H9 (cell line): ENCODE measurements at regions not wholly inside any gene's neighbourhood (a gene's known extent, or its start where the extent isn't known, plus 50 kb on each side); places are given as distances from the start of the nearest gene placed in this dataset. TPM values are rescaled to one million over a fixed set of nuclear protein-coding genes. Genes with fewer than 3 reads are reported as not detected.
"Not testable (repeated sequence)": the region's sequence is repeated elsewhere in the genome, so short reads cannot be mapped to it uniquely, and the experiment has no call there.

Source experiments
- DNase-seq: peaks from one replicate; pipeline ENCODE4 v3.0.0-alpha.2; 2017
- H2AFZ ChIP-seq: one replicate; pipeline ENCODE4 v1.6.1; 2013; ENCODE audit warnings: mild to moderate bottlenecking, low read length, control low read depth, moderate library complexity
- H2AK5ac ChIP-seq: 2 replicates; pipeline ENCODE4 v1.6.1; 2013; ENCODE audit warnings: low read length, control low read depth, mixed read lengths; ENCODE audit not compliant: insufficient read length
- H2BK120ac ChIP-seq: one replicate; pipeline ENCODE4 v1.6.1; 2013; ENCODE audit warnings: low read depth, mild to moderate bottlenecking, low read length, control low read depth, inconsistent platforms; ENCODE audit not compliant: poor library complexity, severe bottlenecking
- H2BK12ac ChIP-seq: 2 replicates; pipeline ENCODE4 v1.6.1; 2013; ENCODE audit warnings: low read length, control low read depth, mixed read lengths, low read depth; ENCODE audit not compliant: insufficient read length
- H2BK15ac ChIP-seq: 2 replicates; pipeline ENCODE4 v1.6.1; 2013; ENCODE audit warnings: low read depth, low read length, control low read depth
- H2BK20ac ChIP-seq: one replicate; pipeline ENCODE4 v1.6.1; 2013; ENCODE audit warnings: low read depth, mild to moderate bottlenecking, low read length, control low read depth, inconsistent platforms; ENCODE audit not compliant: poor library complexity, severe bottlenecking
- H2BK5ac ChIP-seq: 2 replicates; pipeline ENCODE4 v1.6.1; 2013; ENCODE audit warnings: low read length, control low read depth, mixed read lengths; ENCODE audit not compliant: insufficient read length
- H3K14ac ChIP-seq: 2 replicates; pipeline ENCODE4 v1.6.1; 2013; ENCODE audit warnings: low read length, control low read depth; ENCODE audit not compliant: insufficient read depth
- H3K18ac ChIP-seq: 2 replicates; pipeline ENCODE4 v1.6.1; 2013; ENCODE audit warnings: low read depth, mild to moderate bottlenecking, mixed read lengths, low read length, control low read depth; ENCODE audit not compliant: insufficient read length
- H3K23ac ChIP-seq: 2 replicates; pipeline ENCODE4 v1.6.1; 2013; ENCODE audit warnings: low read length, control low read depth, mixed read lengths, low read depth; ENCODE audit not compliant: insufficient read length
- H3K23me2 ChIP-seq: 2 replicates; pipeline ENCODE4 v1.6.1; 2013; ENCODE audit warnings: low read depth, mild to moderate bottlenecking, mixed read lengths, low read length, control low read depth; ENCODE audit not compliant: insufficient read length, poor library complexity, severe bottlenecking
- H3K27ac ChIP-seq: 2 replicates; pipeline ENCODE4 v1.5.1; 2013; ENCODE audit warnings: low read length, control low read depth, mixed read lengths, low read depth; ENCODE audit not compliant: insufficient read length
- H3K27me3 ChIP-seq: 2 replicates; pipeline ENCODE4 v1.6.1; 2013; ENCODE audit warnings: low read length, control low read depth, inconsistent platforms; ENCODE audit not compliant: insufficient read depth
- H3K4ac ChIP-seq: 2 replicates; pipeline ENCODE4 v1.6.1; 2013; ENCODE audit warnings: low read depth, mild to moderate bottlenecking, control low read depth, inconsistent platforms, low read length, moderate library complexity
- H3K4me1 ChIP-seq: 2 replicates; pipeline ENCODE4 v1.6.1; 2013; ENCODE audit warnings: low read length, control low read depth, inconsistent platforms; ENCODE audit not compliant: insufficient read depth
- H3K4me2 ChIP-seq: 2 replicates; pipeline ENCODE4 v1.6.1; 2013; ENCODE audit warnings: low read length, control low read depth, mixed read lengths; ENCODE audit not compliant: insufficient read length, insufficient read depth
- H3K56ac ChIP-seq: 2 replicates; pipeline ENCODE4 v1.6.1; 2013; ENCODE audit warnings: low read depth, mild to moderate bottlenecking, mixed read lengths, low read length, control low read depth; ENCODE audit not compliant: insufficient read length
- H3K79me1 ChIP-seq: 2 replicates; pipeline ENCODE4 v1.6.1; 2013; ENCODE audit warnings: low read depth, mild to moderate bottlenecking, moderate library complexity, low read length, control low read depth, inconsistent platforms; ENCODE audit not compliant: insufficient read depth, poor library complexity, severe bottlenecking
- H3K79me2 ChIP-seq: 2 replicates; pipeline ENCODE4 v1.6.1; 2013; ENCODE audit warnings: low read length, control low read depth, inconsistent platforms; ENCODE audit not compliant: insufficient read depth
- H3K9ac ChIP-seq: 2 replicates; pipeline ENCODE4 v1.6.1; 2013; ENCODE audit warnings: low read length, control low read depth, mixed read lengths; ENCODE audit not compliant: insufficient read length; ENCODE audit errors: extremely low read depth
- H3K9me3 ChIP-seq: one replicate; pipeline ENCODE4 v1.6.1; 2013; ENCODE audit warnings: low read depth, low read length, inconsistent platforms; ENCODE audit not compliant: control insufficient read depth
- H3T11ph ChIP-seq: one replicate; pipeline ENCODE4 v1.6.1; 2013; ENCODE audit warnings: mild to moderate bottlenecking, low read length, control low read depth, inconsistent platforms
- H4K20me1 ChIP-seq: one replicate; pipeline ENCODE4 v1.6.1; 2013; ENCODE audit not compliant: control insufficient read depth, insufficient read length, insufficient read depth
- H4K5ac ChIP-seq: 2 replicates; pipeline ENCODE4 v1.6.1; 2013; ENCODE audit warnings: low read depth, mild to moderate bottlenecking, mixed read lengths, low read length, control low read depth; ENCODE audit not compliant: insufficient read length
- H4K8ac ChIP-seq: replicated peaks from 2 replicates; pipeline ENCODE4 v1.6.1; 2013; ENCODE audit warnings: low read length, control low read depth, mixed read lengths, low read depth; ENCODE audit not compliant: insufficient read length
- H4K91ac ChIP-seq: 2 replicates; pipeline ENCODE4 v1.6.1; 2013; ENCODE audit warnings: low read depth, mild to moderate bottlenecking, moderate library complexity, mixed read lengths, low read length, control low read depth; ENCODE audit not compliant: insufficient read length
- H3K27ac Mint-ChIP-seq, 3 experiments: 2 replicates in 2 of 3; 3 replicates in 1 of 3; pipeline ENCODE4 v1.8.0; 2020 to 2021; ENCODE audit warnings: mixed read lengths in 3 of 3, mild to moderate bottlenecking in 1 of 3, moderate library complexity in 1 of 3
- H3K27me3 Mint-ChIP-seq: 2 replicates; pipeline ENCODE4 v1.8.0; 2021; ENCODE audit warnings: low read depth, mild to moderate bottlenecking, moderate library complexity, mixed read lengths
- H3K36me3 Mint-ChIP-seq, 3 experiments: 2 replicates in 2 of 3; 3 replicates in 1 of 3; pipeline ENCODE4 v1.8.0; 2020 to 2021; ENCODE audit warnings: low read depth in 3 of 3, mixed read lengths in 3 of 3; ENCODE audit not compliant: insufficient read depth in 1 of 3
- H3K4me1 Mint-ChIP-seq, 2 experiments: 2 replicates each; pipeline ENCODE4 v1.8.0; 2020; ENCODE audit warnings: mixed read lengths in 2 of 2
- H3K4me3 Mint-ChIP-seq, 2 experiments: 2 replicates in 1 of 2; 3 replicates in 1 of 2; pipeline ENCODE4 v1.8.0; 2020 to 2021; ENCODE audit warnings: mild to moderate bottlenecking in 2 of 2, mixed read lengths in 2 of 2, moderate library complexity in 1 of 2
- H3K9me3 Mint-ChIP-seq, 2 experiments: 2 replicates in 1 of 2; 3 replicates in 1 of 2; pipeline ENCODE4 v1.8.0; 2020; ENCODE audit warnings: mild to moderate bottlenecking in 2 of 2, mixed read lengths in 2 of 2, moderate library complexity in 1 of 2
- WGBS: extraction: QIAGEN DNeasy Blood & Tissue Kit; methylation state at CpG from one replicate; pipeline ENCODE4 v1.1.7; 2013; ENCODE audit warnings: missing lambda C conversion rate, low lambda C conversion rate, mixed read lengths; ENCODE audit not compliant: insufficient read length; ENCODE audit errors: extremely low coverage; 5-methylcytosine and 5-hydroxymethylcytosine counted together
- microRNA-seq: library from miRNA; unstranded; fragments of <30 nt; microRNA quantifications from one replicate; pipeline ENCODE4, GENCODE V29; 2020; ENCODE audit warnings: borderline microRNAs expressed

DNA sequence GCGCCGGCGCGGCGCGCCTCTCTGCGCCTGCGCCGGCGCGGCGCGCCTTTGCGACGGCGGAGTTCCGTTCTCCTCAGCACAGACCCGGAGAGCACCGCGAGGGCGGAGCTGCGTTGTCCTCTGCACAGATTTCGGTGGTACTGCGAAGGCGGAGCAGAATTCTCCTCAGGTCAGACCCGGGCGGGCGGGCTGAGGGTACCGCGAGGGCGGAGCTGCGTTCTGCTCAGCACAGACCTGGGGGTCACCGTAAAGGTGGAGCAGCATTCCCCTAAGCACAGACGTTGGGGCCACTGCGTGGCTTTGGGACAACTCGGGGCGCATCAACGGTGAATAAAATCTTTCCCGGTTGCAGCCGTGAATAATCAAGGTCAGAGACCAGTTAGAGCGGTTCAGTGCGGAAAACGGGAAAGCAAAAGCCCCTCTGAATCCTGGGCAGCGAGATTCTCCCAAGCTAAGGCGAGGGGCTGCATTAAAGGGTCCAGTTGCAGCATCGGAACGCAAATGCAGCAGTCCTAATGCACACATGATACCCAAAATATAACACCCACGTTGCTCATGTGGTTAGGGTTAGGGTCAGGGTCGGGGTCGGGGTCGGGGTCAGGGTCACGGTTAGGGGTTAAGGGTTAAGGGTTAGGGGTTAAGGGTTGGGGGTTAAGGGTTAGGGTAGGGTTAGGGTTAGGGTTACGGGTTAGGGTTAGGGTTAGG is 168.4 kb downstream of the OR4F15 start:
- H3K4me1 Mint-ChIP-seq, H4K5ac ChIP-seq, H4K20me1 ChIP-seq, H4K91ac ChIP-seq, H3K14ac ChIP-seq, H3K23me2 ChIP-seq, H3K18ac ChIP-seq, H2AFZ ChIP-seq, H3K9ac ChIP-seq, H3K9me3 ChIP-seq, H2BK15ac ChIP-seq, H2BK5ac ChIP-seq, H3K27ac Mint-ChIP-seq, H3K27me3 ChIP-seq, H3T11ph ChIP-seq, H3K23ac ChIP-seq, H2BK120ac ChIP-seq, H3K4ac ChIP-seq, H3K79me1 ChIP-seq, H3K4me3 Mint-ChIP-seq, H3K4me2 ChIP-seq, H3K4me1 ChIP-seq, H2AK5ac ChIP-seq, H3K27me3 Mint-ChIP-seq, H2BK20ac ChIP-seq, H3K9me3 Mint-ChIP-seq, H2BK12ac ChIP-seq, H3K27ac ChIP-seq, H3K79me2 ChIP-seq, H3K56ac ChIP-seq, H3K36me3 Mint-ChIP-seq, H4K8ac ChIP-seq: not testable (repeated sequence)
- DNase-seq: peak; percentile 29
- WGBS: no CpG with 5 or more reads among the region's 53 CpGs

Small RNA genes lying in the stretch of these regions (microRNA-seq; reads per million reads assigned to microRNA genes)
- gene MIR1302-10: not detected
- not detected for gene MIR6859-3
